ENCODE measurements at regions not wholly inside any gene's neighbourhood (a gene's known extent, or its start where the extent isn't known, plus 50 kb on each side); places are given as distances from the start of the nearest gene placed in this dataset.
"Not testable (repeated sequence)": the region's sequence is repeated elsewhere in the genome, so short reads cannot be mapped to it uniquely, and the experiment has no call there.

DNA sequence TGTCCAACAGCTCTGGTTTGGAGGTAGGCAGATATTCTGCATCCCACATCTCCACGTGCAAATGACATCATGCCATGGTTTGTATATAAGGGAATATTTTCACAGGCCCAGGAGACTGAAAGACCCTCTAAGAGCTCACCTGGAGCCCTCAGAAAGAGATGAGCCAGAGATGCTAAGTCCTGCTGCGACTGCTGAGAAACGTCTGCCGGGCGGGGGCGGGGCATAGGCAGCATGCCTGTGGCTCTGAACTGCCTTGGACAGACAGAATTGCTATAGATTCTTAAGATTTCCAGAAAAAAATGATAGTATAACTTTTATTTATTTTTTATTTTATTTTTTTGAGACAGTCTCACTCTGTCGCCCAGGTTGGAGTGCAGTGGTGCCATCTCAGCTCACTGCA, 64.2 kb upstream of the METTL9 start:
- not testable (repeated sequence) for DNase-seq

DNA sequence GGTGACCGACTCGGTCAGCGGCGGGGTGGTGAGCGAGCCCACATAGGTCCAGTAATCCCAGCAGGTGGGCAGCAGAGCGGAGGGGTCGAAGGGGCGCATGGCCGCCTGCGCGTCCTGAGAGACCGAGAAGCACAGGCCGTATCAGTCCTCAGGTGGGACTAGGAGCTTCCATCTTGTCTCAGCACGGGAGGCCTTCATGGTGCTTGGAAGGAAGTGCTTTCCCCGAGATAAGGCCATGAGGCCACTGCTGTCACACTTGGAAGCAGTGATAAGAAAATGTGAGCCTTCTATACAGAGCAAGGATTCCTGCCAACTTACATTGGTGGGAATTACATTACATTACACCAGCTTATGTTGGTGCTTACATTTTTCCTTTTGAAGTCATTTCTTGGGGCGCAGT, 62.6 kb upstream of the METTL9 start:
- not testable (repeated sequence) for DNase-seq

DNA sequence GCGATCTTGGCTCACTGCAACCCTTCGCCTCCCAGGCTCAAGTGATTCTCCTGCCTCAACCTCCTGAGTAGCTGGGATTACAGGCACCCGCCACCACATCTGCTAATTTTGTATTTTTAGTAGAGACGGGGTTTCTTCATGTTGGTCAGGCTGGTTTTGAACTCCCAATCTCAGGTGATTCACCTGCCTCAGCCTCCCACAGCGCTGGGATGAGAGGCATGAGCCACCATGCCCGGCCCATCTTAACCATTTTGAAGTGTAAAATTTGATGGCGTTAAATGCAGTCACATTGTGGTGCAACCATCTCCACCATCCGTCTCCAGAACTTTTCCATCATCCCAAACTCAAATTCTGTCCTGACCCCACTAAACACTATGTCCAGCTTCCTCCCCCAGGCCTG, 61.8 kb upstream of the METTL9 start:
- DNase-seq: not testable (repeated sequence)

DNA sequence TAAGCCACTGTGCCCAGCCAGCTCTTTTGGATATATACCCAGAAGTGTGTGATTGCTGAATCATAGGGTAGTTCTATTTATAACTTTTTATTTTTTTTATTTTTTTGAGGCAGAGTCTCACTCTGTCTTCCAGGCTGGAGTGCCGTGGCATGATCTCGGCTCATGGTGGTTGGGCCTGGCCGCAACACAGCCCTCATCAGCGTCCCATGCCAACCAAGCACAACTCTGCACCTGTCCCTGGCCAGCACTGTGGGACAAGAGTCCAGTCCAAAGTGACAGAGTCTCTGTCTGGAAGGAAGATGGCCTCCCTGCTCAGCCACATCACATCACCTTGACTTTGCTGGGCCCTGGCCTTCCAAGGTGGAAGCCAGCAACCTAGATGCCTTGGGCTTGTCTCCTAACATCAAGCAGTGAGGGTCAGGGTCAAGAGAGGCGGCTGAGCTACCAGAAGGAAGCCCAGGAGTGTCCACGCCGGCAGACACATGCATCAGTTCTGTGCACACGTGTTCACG, 60.2 kb upstream of the METTL9 start:
- not testable (repeated sequence) for DNase-seq

DNA sequence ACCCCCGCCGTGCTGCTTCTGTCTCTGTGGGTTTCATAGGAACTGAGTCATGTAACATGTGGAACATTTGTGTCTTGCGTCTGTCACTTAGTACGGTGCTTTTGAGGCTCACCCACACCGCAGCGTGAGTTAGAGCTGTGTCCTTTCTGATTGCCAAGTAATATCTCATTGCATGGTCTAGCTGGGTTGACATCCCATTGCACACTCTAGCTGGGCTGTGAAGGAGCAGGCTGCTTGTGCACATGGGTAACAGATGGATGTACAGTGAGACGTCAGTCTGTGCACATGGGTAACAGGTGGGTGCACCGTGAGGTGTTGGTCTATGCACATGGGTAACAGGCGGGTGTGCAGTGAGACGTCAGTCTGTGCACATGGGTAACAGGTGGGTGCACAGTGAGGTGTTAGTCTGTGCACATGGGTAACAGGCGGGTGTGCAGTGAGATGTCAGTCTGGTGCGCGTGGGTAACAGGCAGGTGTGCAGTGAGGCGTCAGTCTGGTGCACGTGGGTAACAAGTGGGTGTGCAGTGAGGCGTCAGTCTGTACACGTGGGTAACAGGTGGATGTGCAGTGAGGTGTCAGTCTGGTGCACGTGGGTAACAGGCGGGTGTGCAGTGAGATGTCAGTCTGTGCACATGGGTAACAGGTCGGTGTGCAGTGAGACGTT, 58.5 kb upstream of the METTL9 start:
- peak; percentile 62 for DNase-seq

DNA sequence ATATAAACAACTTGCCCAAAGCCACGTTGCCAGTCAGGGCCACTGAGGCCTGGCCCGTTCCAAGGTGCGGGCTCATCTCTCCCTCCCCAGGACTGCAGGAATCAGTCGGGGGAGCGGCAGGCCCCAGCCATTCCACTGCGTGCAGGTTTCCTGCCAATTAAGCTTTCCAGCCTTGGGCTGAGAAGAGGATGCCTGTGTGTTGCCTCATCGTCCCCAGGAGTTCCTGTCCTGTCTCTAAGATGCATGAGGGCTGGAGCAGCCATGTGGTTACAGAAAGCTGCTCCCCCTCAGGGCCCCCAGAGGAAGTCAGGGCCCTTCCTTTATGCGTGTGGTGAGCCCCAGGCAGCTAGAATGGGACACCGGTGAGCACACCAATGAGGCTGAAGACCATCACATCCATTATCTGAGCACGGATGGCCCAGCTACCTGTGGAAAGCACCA, 57.7 kb upstream of the METTL9 start:
- DNase-seq: not testable (repeated sequence)

DNA sequence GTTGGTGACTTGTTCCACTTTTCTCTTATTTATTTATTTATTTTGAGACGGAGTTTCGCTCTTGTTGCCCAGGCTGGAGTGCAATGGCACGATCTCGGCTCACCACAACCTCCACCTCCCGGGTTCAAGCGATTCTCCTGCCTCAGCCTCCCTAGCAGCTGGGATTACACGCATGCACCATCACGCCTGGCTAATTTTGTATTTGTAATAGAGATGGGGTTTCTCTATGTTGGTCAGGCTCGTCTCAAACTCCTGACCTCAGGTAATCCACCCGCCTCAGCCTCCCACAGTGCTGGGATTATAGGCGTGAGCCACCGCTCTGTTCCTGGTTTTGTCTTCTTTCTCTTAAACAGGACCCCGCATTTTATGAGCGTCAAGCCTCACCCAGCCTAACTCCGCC, 57.3 kb upstream of the METTL9 start:
- not testable (repeated sequence) for DNase-seq

DNA sequence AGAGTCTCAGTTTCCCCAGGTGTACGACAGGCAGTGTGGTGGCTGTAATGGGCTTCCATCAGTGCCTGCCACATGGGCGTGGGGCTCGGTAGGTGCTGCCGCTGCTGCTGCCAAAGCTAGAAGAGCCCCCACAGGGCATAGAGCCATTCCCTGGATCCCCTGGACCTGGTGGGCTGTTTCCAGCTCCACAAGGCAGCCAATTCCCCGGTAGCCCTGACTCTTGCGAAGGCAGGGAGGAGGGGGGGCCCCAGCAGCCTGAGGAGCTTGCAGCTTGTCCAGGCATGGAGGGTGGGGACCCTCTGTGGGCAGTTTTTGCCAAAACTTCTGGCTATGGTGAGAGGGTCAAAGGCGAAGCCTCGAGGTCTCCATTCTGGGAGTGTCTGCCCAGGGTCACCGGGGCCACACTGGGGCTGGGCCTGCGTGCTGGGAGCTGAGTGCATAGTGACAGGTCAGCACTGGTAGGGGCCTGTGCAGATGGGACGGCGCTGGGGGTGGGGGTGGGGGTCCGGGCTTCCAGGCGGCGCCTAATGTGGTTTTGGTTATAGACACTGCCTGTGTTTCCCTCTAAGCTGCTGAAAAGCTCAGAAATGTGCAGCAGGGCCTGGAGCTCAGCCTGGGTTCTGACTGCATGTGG, 56.8 kb upstream of the METTL9 start:
- DNase-seq: not testable (repeated sequence)

DNA sequence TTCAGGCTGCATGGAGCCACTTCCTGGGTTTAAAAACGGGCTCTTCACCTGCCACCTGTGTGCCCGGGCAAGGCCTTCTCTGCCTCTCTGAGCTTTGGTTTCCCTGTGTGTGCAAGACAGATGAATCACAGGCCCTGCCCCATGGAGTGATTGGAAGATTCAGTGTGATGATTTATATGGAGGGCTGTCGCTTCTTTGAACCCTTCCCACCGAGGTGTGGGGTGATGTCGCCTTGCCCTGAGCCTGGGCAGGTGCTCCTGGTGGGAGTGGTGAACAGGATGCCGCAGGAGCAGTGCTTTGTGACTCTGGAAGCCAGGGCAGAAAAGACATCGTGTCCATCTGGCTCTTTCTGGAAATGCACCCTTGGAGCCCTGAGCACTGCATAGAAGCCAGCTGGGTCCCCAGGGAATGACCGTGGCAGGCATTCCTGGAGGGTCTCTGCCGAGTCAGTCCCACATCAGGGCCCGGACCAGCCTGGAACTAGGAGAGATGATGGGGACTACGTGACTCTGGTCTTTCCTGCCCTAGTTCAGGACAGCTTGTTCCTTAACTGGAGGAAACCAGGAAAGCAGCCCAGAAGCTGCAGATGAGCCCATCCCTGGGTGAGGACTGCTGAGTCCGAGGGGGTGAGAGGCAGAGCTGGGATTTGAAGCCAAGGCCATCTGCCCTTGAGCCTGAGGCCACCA, 56.1 kb upstream of the METTL9 start:
- not testable (repeated sequence) for DNase-seq

DNA sequence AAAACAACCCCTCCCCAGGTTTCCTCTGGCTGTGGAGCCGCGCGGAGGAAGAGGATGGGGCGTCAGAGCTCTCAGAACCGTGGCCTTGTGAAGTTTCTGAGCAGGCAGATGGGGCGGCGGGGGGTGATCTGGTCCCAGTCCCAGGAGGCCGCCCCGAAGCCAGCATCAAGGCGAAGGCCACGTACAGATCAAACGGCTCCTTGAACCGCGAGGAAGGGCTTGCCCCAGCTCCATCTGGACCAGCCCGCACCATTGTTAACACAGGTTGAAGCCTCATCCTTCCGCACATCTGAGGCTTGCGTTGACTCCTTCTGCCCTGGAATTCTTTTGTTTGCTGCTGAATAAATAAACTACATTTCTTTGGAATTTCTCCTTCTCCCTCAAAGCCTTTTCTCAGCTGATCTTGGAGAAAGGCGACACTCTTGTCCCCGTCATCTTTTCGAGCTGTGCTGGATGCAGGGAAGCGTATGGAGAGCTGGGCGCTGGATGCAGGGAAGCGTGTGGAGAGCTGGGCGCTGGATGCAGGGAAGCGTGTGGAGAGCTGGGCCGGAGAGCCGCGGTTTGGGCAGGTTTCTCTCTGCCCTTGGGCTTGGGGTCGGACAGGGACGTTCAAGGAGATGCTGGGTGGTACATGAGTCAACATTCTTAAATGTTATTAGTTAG, 53.6 kb upstream of the METTL9 start:
- DNase-seq: not testable (repeated sequence)

DNA sequence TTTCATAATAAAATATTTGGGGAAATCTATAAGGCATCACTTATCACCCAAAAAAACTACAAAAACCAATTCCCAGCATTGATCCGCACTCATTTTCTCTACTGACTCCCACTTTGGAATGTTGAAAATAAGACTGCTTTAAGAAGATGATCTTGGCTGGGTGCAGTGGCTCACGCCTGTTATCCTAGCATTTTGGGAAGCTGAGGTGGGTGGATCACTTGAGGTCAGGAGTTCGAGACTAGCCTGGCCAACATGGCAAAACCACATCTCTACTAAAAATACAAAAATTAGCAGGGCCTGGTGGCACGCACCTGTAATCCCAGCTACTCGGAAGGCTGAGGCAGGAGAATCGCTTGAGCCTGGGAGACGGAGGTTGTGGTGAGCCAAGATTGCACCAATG, 50.0 kb upstream of the METTL9 start:
- DNase-seq: not testable (repeated sequence)

Measured in stimulated activated CD4-positive, alpha-beta T cell treated with anti-CD3 and anti-CD28 coated beads, Interleukin-4, amount 100 ng/mL, for 1 hour (primary cell).